HCT116 (cell line): ENCODE measurements at regions not wholly inside any gene's neighbourhood (a gene's known extent, or its start where the extent isn't known, plus 50 kb on each side); places are given as distances from the start of the nearest gene placed in this dataset.

ENCODE experiments used
- CTCF ChIP-seq, 3 experiments: fragments of 200-600 bp in 1 of 3; sonication (generic) in 1 of 3; IDR thresholded peaks in 2 of 3; conservative IDR thresholded peaks in 1 of 3; 2 replicates each; pipeline ENCODE4 v1.5.1; 2012 to 2017; ENCODE audit warnings: low read depth in 2 of 3, low read length in 2 of 3, antibody characterized with exemption in 1 of 3, borderline replicate concordance in 1 of 3, control low read depth in 1 of 3, mild to moderate bottlenecking in 1 of 3, mixed read lengths in 1 of 3, mixed run types in 1 of 3, moderate library complexity in 1 of 3; ENCODE audit not compliant: insufficient read depth in 1 of 3
- EZH2 ChIP-seq: fragments of 200-600 bp; sonication (generic); IDR thresholded peaks from 2 replicates; pipeline ENCODE4 v1.6.1; 2017; ENCODE audit warnings: antibody characterized with exemption, mixed run types
- POLR2AphosphoS5 ChIP-seq: IDR thresholded peaks from 2 replicates; pipeline ENCODE4 v1.6.1; 2011; ENCODE audit warnings: mild to moderate bottlenecking, low read depth, low read length, moderate library complexity

- no peak for TF ChIP-seq CTCF (IDR thresholded peaks at IDR 0.05 in 2 of 3, conservative IDR thresholded peaks at IDR 0.05 in 1 of 3; ENCODE audit: borderline replicate concordance in 1 of 3, insufficient read depth in 1 of 3, low read depth in 2 of 3, low read length in 2 of 3)
- TF ChIP-seq POLR2AphosphoS5 = no peak
- no peak for TF ChIP-seq EZH2
Observed at GRCh38 chr5:89047571-89047970, 164.6 kb upstream of the MEF2C start.
